Liver (tissue), 3 donors: ENCODE measurements at regions not wholly inside any gene's neighbourhood (a gene's known extent, or its start where the extent isn't known, plus 50 kb on each side); places are given as distances from the start of the nearest gene placed in this dataset.

ENCODE experiments used
- CTCF ChIP-seq: fragments of 150-350 bp; IDR thresholded peaks from 2 replicates; pipeline ENCODE4 v1.5.1; 2017; ENCODE audit warnings: improper control_type of control experiment, low read depth, low read length; ENCODE audit not compliant: missing input control
- GABPA ChIP-seq, 2 donors: IDR thresholded peaks in 1 of 2; conservative IDR thresholded peaks in 1 of 2; 2 replicates each; pipeline ENCODE4 v1.6.1; 2016; ENCODE audit warnings: antibody characterized with exemption in 2 of 2, mild to moderate bottlenecking in 1 of 2, moderate library complexity in 1 of 2
- HNF4A ChIP-seq, 2 donors: conservative IDR thresholded peaks; 2 replicates each; pipeline ENCODE4 v1.6.1; 2016; ENCODE audit warnings: antibody characterized with exemption in 2 of 2, mild to moderate bottlenecking in 2 of 2
- JUND ChIP-seq, 2 donors: IDR thresholded peaks; 2 replicates each; pipeline ENCODE4 v1.6.1; 2016; ENCODE audit warnings: antibody characterized with exemption in 2 of 2
- NR2F2 ChIP-seq: IDR thresholded peaks from 2 replicates; pipeline ENCODE4 v1.6.1; 2016; ENCODE audit warnings: antibody characterized with exemption
- RAD21 ChIP-seq, 2 donors: IDR thresholded peaks; 2 replicates each; pipeline ENCODE4 v1.6.1; 2016; ENCODE audit warnings: antibody characterized with exemption in 2 of 2, mild to moderate bottlenecking in 2 of 2
- REST ChIP-seq: IDR thresholded peaks from 2 replicates; pipeline ENCODE4 v1.6.1; 2016; ENCODE audit warnings: antibody characterized with exemption, mild to moderate bottlenecking
- RXRA ChIP-seq, 2 donors: IDR thresholded peaks; 2 replicates each; pipeline ENCODE4 v1.6.1; 2017 to 2018; ENCODE audit warnings: antibody characterized with exemption in 2 of 2, mild to moderate bottlenecking in 1 of 2
- SP1 ChIP-seq: IDR thresholded peaks from 2 replicates; pipeline ENCODE4 v1.6.1; 2018; ENCODE audit warnings: antibody characterized with exemption, mild to moderate bottlenecking
- TAF1 ChIP-seq: conservative IDR thresholded peaks from 2 replicates; pipeline ENCODE4 v1.6.1; 2016; ENCODE audit warnings: antibody characterized with exemption, mild to moderate bottlenecking
- YY1 ChIP-seq: IDR thresholded peaks from 2 replicates; pipeline ENCODE4 v1.6.1; 2016; ENCODE audit warnings: antibody characterized with exemption, mild to moderate bottlenecking
- ZBTB33 ChIP-seq: IDR thresholded peaks from 2 replicates; pipeline ENCODE4 v1.6.1; 2016; ENCODE audit warnings: antibody characterized with exemption
- donor health status: healthy.
- donor health status: healthy.

- no peak for TF ChIP-seq CTCF
- TF ChIP-seq NR2F2, result no peak
- no peak for TF ChIP-seq REST
- no peak for TF ChIP-seq SP1
- TF ChIP-seq GABPA (IDR thresholded peaks at IDR 0.05 in 1 of 2, conservative IDR thresholded peaks at IDR 0.05 in 1 of 2), result no peak
- no peak for TF ChIP-seq ZBTB33
- no peak for TF ChIP-seq RAD21 (IDR thresholded peaks at IDR 0.05)
- no peak for TF ChIP-seq YY1
- no peak for TF ChIP-seq TAF1
- TF ChIP-seq JUND (IDR thresholded peaks at IDR 0.05), result no peak
- TF ChIP-seq RXRA (IDR thresholded peaks at IDR 0.05), result no peak
- TF ChIP-seq HNF4A (conservative IDR thresholded peaks at IDR 0.05), result no peak
Measured at GRCh38 chr3:536417-536813, 339.9 kb downstream of the CHL1 start.
